H9 (cell line): ENCODE measurements at regions not wholly inside any gene's neighbourhood (a gene's known extent, or its start where the extent isn't known, plus 50 kb on each side); places are given as distances from the start of the nearest gene placed in this dataset. TPM values are rescaled to one million over a fixed set of nuclear protein-coding genes. Genes with fewer than 3 reads are reported as not detected.

Experiments
- DNase-seq: peaks from one replicate; pipeline ENCODE4 v3.0.0-alpha.2; 2017
- H2AFZ ChIP-seq: one replicate; pipeline ENCODE4 v1.6.1; 2013; ENCODE audit warnings: mild to moderate bottlenecking, low read length, control low read depth, moderate library complexity
- H2AK5ac ChIP-seq: 2 replicates; pipeline ENCODE4 v1.6.1; 2013; ENCODE audit warnings: low read length, control low read depth, mixed read lengths; ENCODE audit not compliant: insufficient read length
- H2BK120ac ChIP-seq: one replicate; pipeline ENCODE4 v1.6.1; 2013; ENCODE audit warnings: low read depth, mild to moderate bottlenecking, low read length, control low read depth, inconsistent platforms; ENCODE audit not compliant: poor library complexity, severe bottlenecking
- H2BK12ac ChIP-seq: 2 replicates; pipeline ENCODE4 v1.6.1; 2013; ENCODE audit warnings: low read length, control low read depth, mixed read lengths, low read depth; ENCODE audit not compliant: insufficient read length
- H2BK15ac ChIP-seq: 2 replicates; pipeline ENCODE4 v1.6.1; 2013; ENCODE audit warnings: low read depth, low read length, control low read depth
- H2BK20ac ChIP-seq: one replicate; pipeline ENCODE4 v1.6.1; 2013; ENCODE audit warnings: low read depth, mild to moderate bottlenecking, low read length, control low read depth, inconsistent platforms; ENCODE audit not compliant: poor library complexity, severe bottlenecking
- H2BK5ac ChIP-seq: 2 replicates; pipeline ENCODE4 v1.6.1; 2013; ENCODE audit warnings: low read length, control low read depth, mixed read lengths; ENCODE audit not compliant: insufficient read length
- H3K14ac ChIP-seq: 2 replicates; pipeline ENCODE4 v1.6.1; 2013; ENCODE audit warnings: low read length, control low read depth; ENCODE audit not compliant: insufficient read depth
- H3K18ac ChIP-seq: 2 replicates; pipeline ENCODE4 v1.6.1; 2013; ENCODE audit warnings: low read depth, mild to moderate bottlenecking, mixed read lengths, low read length, control low read depth; ENCODE audit not compliant: insufficient read length
- H3K23ac ChIP-seq: 2 replicates; pipeline ENCODE4 v1.6.1; 2013; ENCODE audit warnings: low read length, control low read depth, mixed read lengths, low read depth; ENCODE audit not compliant: insufficient read length
- H3K23me2 ChIP-seq: 2 replicates; pipeline ENCODE4 v1.6.1; 2013; ENCODE audit warnings: low read depth, mild to moderate bottlenecking, mixed read lengths, low read length, control low read depth; ENCODE audit not compliant: insufficient read length, poor library complexity, severe bottlenecking
- H3K27ac ChIP-seq: 2 replicates; pipeline ENCODE4 v1.5.1; 2013; ENCODE audit warnings: low read length, control low read depth, mixed read lengths, low read depth; ENCODE audit not compliant: insufficient read length
- H3K27me3 ChIP-seq: 2 replicates; pipeline ENCODE4 v1.6.1; 2013; ENCODE audit warnings: low read length, control low read depth, inconsistent platforms; ENCODE audit not compliant: insufficient read depth
- H3K4ac ChIP-seq: 2 replicates; pipeline ENCODE4 v1.6.1; 2013; ENCODE audit warnings: low read depth, mild to moderate bottlenecking, control low read depth, inconsistent platforms, low read length, moderate library complexity
- H3K4me1 ChIP-seq: 2 replicates; pipeline ENCODE4 v1.6.1; 2013; ENCODE audit warnings: low read length, control low read depth, inconsistent platforms; ENCODE audit not compliant: insufficient read depth
- H3K4me2 ChIP-seq: 2 replicates; pipeline ENCODE4 v1.6.1; 2013; ENCODE audit warnings: low read length, control low read depth, mixed read lengths; ENCODE audit not compliant: insufficient read length, insufficient read depth
- H3K56ac ChIP-seq: 2 replicates; pipeline ENCODE4 v1.6.1; 2013; ENCODE audit warnings: low read depth, mild to moderate bottlenecking, mixed read lengths, low read length, control low read depth; ENCODE audit not compliant: insufficient read length
- H3K79me1 ChIP-seq: 2 replicates; pipeline ENCODE4 v1.6.1; 2013; ENCODE audit warnings: low read depth, mild to moderate bottlenecking, moderate library complexity, low read length, control low read depth, inconsistent platforms; ENCODE audit not compliant: insufficient read depth, poor library complexity, severe bottlenecking
- H3K79me2 ChIP-seq: 2 replicates; pipeline ENCODE4 v1.6.1; 2013; ENCODE audit warnings: low read length, control low read depth, inconsistent platforms; ENCODE audit not compliant: insufficient read depth
- H3K9ac ChIP-seq: 2 replicates; pipeline ENCODE4 v1.6.1; 2013; ENCODE audit warnings: low read length, control low read depth, mixed read lengths; ENCODE audit not compliant: insufficient read length; ENCODE audit errors: extremely low read depth
- H3K9me3 ChIP-seq: one replicate; pipeline ENCODE4 v1.6.1; 2013; ENCODE audit warnings: low read depth, low read length, inconsistent platforms; ENCODE audit not compliant: control insufficient read depth
- H3T11ph ChIP-seq: one replicate; pipeline ENCODE4 v1.6.1; 2013; ENCODE audit warnings: mild to moderate bottlenecking, low read length, control low read depth, inconsistent platforms
- H4K20me1 ChIP-seq: one replicate; pipeline ENCODE4 v1.6.1; 2013; ENCODE audit not compliant: control insufficient read depth, insufficient read length, insufficient read depth
- H4K5ac ChIP-seq: 2 replicates; pipeline ENCODE4 v1.6.1; 2013; ENCODE audit warnings: low read depth, mild to moderate bottlenecking, mixed read lengths, low read length, control low read depth; ENCODE audit not compliant: insufficient read length
- H4K8ac ChIP-seq: replicated peaks from 2 replicates; pipeline ENCODE4 v1.6.1; 2013; ENCODE audit warnings: low read length, control low read depth, mixed read lengths, low read depth; ENCODE audit not compliant: insufficient read length
- H4K91ac ChIP-seq: 2 replicates; pipeline ENCODE4 v1.6.1; 2013; ENCODE audit warnings: low read depth, mild to moderate bottlenecking, moderate library complexity, mixed read lengths, low read length, control low read depth; ENCODE audit not compliant: insufficient read length
- H3K27ac Mint-ChIP-seq, 3 experiments: 2 replicates in 2 of 3; 3 replicates in 1 of 3; pipeline ENCODE4 v1.8.0; 2020 to 2021; ENCODE audit warnings: mixed read lengths in 3 of 3, mild to moderate bottlenecking in 1 of 3, moderate library complexity in 1 of 3
- H3K27me3 Mint-ChIP-seq: 2 replicates; pipeline ENCODE4 v1.8.0; 2021; ENCODE audit warnings: low read depth, mild to moderate bottlenecking, moderate library complexity, mixed read lengths
- H3K36me3 Mint-ChIP-seq, 3 experiments: 2 replicates in 2 of 3; 3 replicates in 1 of 3; pipeline ENCODE4 v1.8.0; 2020 to 2021; ENCODE audit warnings: low read depth in 3 of 3, mixed read lengths in 3 of 3; ENCODE audit not compliant: insufficient read depth in 1 of 3
- H3K4me1 Mint-ChIP-seq, 2 experiments: 2 replicates each; pipeline ENCODE4 v1.8.0; 2020; ENCODE audit warnings: mixed read lengths in 2 of 2
- H3K4me3 Mint-ChIP-seq, 2 experiments: 2 replicates in 1 of 2; 3 replicates in 1 of 2; pipeline ENCODE4 v1.8.0; 2020 to 2021; ENCODE audit warnings: mild to moderate bottlenecking in 2 of 2, mixed read lengths in 2 of 2, moderate library complexity in 1 of 2
- H3K9me3 Mint-ChIP-seq, 2 experiments: 2 replicates in 1 of 2; 3 replicates in 1 of 2; pipeline ENCODE4 v1.8.0; 2020; ENCODE audit warnings: mild to moderate bottlenecking in 2 of 2, mixed read lengths in 2 of 2, moderate library complexity in 1 of 2
- WGBS: extraction: QIAGEN DNeasy Blood & Tissue Kit; methylation state at CpG from one replicate; pipeline ENCODE4 v1.1.7; 2013; ENCODE audit warnings: missing lambda C conversion rate, low lambda C conversion rate, mixed read lengths; ENCODE audit not compliant: insufficient read length; ENCODE audit errors: extremely low coverage; 5-methylcytosine and 5-hydroxymethylcytosine counted together
- microRNA-seq: library from miRNA; unstranded; fragments of <30 nt; microRNA quantifications from one replicate; pipeline ENCODE4, GENCODE V29; 2020; ENCODE audit warnings: borderline microRNAs expressed
- TF ChIP-seq, protein P1 (sequence below): fragments of 200-600 bp; sonication (generic); conservative IDR thresholded peaks from 3 replicates; pipeline ENCODE4 v1.8.0; 2021; ENCODE audit warnings: antibody characterized with exemption, mild to moderate bottlenecking

DNA sequence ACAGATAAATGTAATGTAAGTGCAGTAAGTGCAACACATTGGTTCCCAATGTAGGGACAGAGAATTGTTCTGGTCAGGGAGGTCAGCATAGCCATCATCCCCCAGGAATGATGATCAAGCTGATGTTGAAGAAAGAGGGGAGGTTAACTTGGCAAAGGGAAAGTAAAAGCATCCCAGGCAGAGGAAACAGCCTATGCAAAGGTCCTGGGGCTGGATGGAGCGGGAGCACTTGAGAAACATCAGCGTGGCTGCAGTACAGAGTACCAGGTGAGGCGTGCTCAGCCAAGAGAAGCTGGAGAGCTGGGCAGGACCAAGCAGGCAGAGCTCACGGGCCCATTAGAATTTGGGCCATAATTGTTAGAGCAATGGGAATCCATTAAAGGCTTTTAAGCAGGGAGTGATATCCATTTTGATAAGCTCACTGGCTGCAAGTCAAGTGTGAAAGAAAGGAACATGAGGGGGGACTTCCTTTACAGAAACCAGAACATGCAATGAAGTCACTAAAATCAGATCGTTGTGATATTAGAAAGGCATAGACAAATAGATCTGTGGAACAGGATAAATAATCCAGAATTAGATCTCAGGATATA is 50.1 kb upstream of the HAND1 start:
- Histone ChIP-seq H3K4ac (no peak overlapping the region), H3K9me3 (no peaks in the 10 kb centered on the region), H3K27me3 (no peaks in the 10 kb centered on the region), H2BK15ac (no peak overlapping the region), H3K56ac (no peak overlapping the region), H2BK20ac (no peak overlapping the region), H2BK5ac (no peak overlapping the region), H3K4me2 (no peak overlapping the region), H2BK120ac (no peak overlapping the region), H4K20me1 (no peaks in the 10 kb centered on the region), H4K5ac (no peak overlapping the region), H3K23me2 (no peaks in the 10 kb centered on the region), H2AFZ (no peak overlapping the region), H3T11ph (no peak overlapping the region), H3K18ac (no peak overlapping the region), H4K91ac (no peak overlapping the region), H3K14ac (no peak overlapping the region), H3K4me1 (no peaks in the 10 kb centered on the region), H3K79me1 (no peaks in the 10 kb centered on the region), H3K9ac (no peak overlapping the region), H4K8ac (no peak overlapping the region), H2AK5ac (no peak overlapping the region), H3K27ac (no peak overlapping the region), H3K79me2 (no peaks in the 10 kb centered on the region), H3K23ac (no peak overlapping the region), H2BK12ac (no peak overlapping the region)
- Mint-ChIP-seq H3K36me3 (no peaks in the 10 kb centered on the region), H3K4me1 (peaks cover 4 to 13% of the 10 kb centered on the region in 2 experiments; a peak in 3 of 4 replicates), H3K9me3 (no peaks in the 10 kb centered on the region), H3K27ac (no peak overlapping the region), H3K4me3 (no peak overlapping the region), H3K27me3 (peaks cover 10% of the 10 kb centered on the region)
- TF ChIP-seq, protein P1, sequence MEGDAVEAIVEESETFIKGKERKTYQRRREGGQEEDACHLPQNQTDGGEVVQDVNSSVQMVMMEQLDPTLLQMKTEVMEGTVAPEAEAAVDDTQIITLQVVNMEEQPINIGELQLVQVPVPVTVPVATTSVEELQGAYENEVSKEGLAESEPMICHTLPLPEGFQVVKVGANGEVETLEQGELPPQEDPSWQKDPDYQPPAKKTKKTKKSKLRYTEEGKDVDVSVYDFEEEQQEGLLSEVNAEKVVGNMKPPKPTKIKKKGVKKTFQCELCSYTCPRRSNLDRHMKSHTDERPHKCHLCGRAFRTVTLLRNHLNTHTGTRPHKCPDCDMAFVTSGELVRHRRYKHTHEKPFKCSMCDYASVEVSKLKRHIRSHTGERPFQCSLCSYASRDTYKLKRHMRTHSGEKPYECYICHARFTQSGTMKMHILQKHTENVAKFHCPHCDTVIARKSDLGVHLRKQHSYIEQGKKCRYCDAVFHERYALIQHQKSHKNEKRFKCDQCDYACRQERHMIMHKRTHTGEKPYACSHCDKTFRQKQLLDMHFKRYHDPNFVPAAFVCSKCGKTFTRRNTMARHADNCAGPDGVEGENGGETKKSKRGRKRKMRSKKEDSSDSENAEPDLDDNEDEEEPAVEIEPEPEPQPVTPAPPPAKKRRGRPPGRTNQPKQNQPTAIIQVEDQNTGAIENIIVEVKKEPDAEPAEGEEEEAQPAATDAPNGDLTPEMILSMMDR = no peak
- DNase-seq = no peak
- WGBS = no CpG with 5 or more reads among the region's 5 CpGs

Small RNA genes in the stretch of these regions (microRNA-seq; reads per million reads assigned to microRNA genes)
- gene MIR1303 (not detected), gene MIR3141 (not detected)
